Liver (tissue), 8 donors: ENCODE measurements at regions not wholly inside any gene's neighbourhood (a gene's known extent, or its start where the extent isn't known, plus 50 kb on each side); places are given as distances from the start of the nearest gene placed in this dataset.

ENCODE experiments used
- DNase-seq: peaks from one replicate; pipeline ENCODE4 v3.0.0-alpha.2; 2017; ENCODE audit warnings: low spot score
- H3K27ac ChIP-seq, 2 donors: one replicate each; pipeline ENCODE4 v1.7.0; 2013; ENCODE audit warnings: inconsistent platforms in 2 of 2, low read length in 2 of 2, control low read depth in 1 of 2, low read depth in 1 of 2, mild to moderate bottlenecking in 1 of 2
- H3K27me3 ChIP-seq, 4 donors: one replicate each; pipeline versions ENCODE4 v1.6.1 to v1.7.0; 2013; ENCODE audit warnings: low read length in 3 of 4, inconsistent platforms in 1 of 4, mild to moderate bottlenecking in 1 of 4, moderate library complexity in 1 of 4; ENCODE audit not compliant: control insufficient read depth in 4 of 4, insufficient read depth in 4 of 4
- H3K36me3 ChIP-seq, 4 donors: one replicate each; pipeline versions ENCODE4 v1.6.1 to v1.7.0; 2013; ENCODE audit warnings: low read length in 3 of 4, mild to moderate bottlenecking in 3 of 4, low read depth in 1 of 4, moderate library complexity in 1 of 4; ENCODE audit not compliant: control insufficient read depth in 4 of 4, insufficient read depth in 3 of 4
- H3K4me1 ChIP-seq, 4 donors: one replicate each; pipeline versions ENCODE4 v1.6.1 to v1.7.0; 2013; ENCODE audit warnings: low read length in 3 of 4, mild to moderate bottlenecking in 3 of 4, moderate library complexity in 1 of 4; ENCODE audit not compliant: control insufficient read depth in 4 of 4, insufficient read depth in 4 of 4
- H3K4me3 ChIP-seq, 3 donors: one replicate each; pipeline versions ENCODE4 v1.6.1 to v1.7.0; 2013; ENCODE audit warnings: low read length in 3 of 3, control low read depth in 1 of 3, low read depth in 1 of 3, mild to moderate bottlenecking in 1 of 3
- H3K9ac ChIP-seq, 2 donors: one replicate each; pipeline ENCODE4 v1.7.0; 2013; ENCODE audit warnings: low read length in 2 of 2, mild to moderate bottlenecking in 2 of 2, moderate library complexity in 2 of 2, control low read depth in 1 of 2, low read depth in 1 of 2
- H3K9me3 ChIP-seq, 4 donors: one replicate each; pipeline versions ENCODE4 v1.6.1 to v1.7.0; 2013; ENCODE audit warnings: low read length in 3 of 4; ENCODE audit not compliant: control insufficient read depth in 4 of 4
- ATF3 ChIP-seq: IDR thresholded peaks from 2 replicates; pipeline ENCODE4 v1.6.1; 2016; ENCODE audit warnings: antibody characterized with exemption
- CTCF ChIP-seq: fragments of 150-350 bp; IDR thresholded peaks from 2 replicates; pipeline ENCODE4 v1.5.1; 2017; ENCODE audit warnings: improper control_type of control experiment, low read depth, low read length; ENCODE audit not compliant: missing input control
- EGR1 ChIP-seq, 2 donors: IDR thresholded peaks; 2 replicates each; pipeline ENCODE4 v1.6.1; 2016 to 2018; ENCODE audit warnings: antibody characterized with exemption in 2 of 2, low read depth in 2 of 2
- FOXA1 ChIP-seq: IDR thresholded peaks from 2 replicates; pipeline ENCODE4 v1.6.1; 2016; ENCODE audit warnings: antibody characterized with exemption
- FOXA2 ChIP-seq: IDR thresholded peaks from 2 replicates; pipeline ENCODE4 v1.6.1; 2016; ENCODE audit warnings: antibody characterized with exemption
- GABPA ChIP-seq, 2 donors: IDR thresholded peaks in 1 of 2; conservative IDR thresholded peaks in 1 of 2; 2 replicates each; pipeline ENCODE4 v1.6.1; 2016; ENCODE audit warnings: antibody characterized with exemption in 2 of 2, mild to moderate bottlenecking in 1 of 2, moderate library complexity in 1 of 2
- HNF4A ChIP-seq, 2 donors: conservative IDR thresholded peaks; 2 replicates each; pipeline ENCODE4 v1.6.1; 2016; ENCODE audit warnings: antibody characterized with exemption in 2 of 2, mild to moderate bottlenecking in 2 of 2
- HNF4G ChIP-seq: IDR thresholded peaks from 2 replicates; pipeline ENCODE4 v1.6.1; 2016; ENCODE audit warnings: antibody characterized with exemption
- JUND ChIP-seq, 2 donors: IDR thresholded peaks; 2 replicates each; pipeline ENCODE4 v1.6.1; 2016; ENCODE audit warnings: antibody characterized with exemption in 2 of 2
- MAX ChIP-seq: IDR thresholded peaks from 2 replicates; pipeline ENCODE4 v1.6.1; 2016; ENCODE audit warnings: antibody characterized with exemption
- NR2F2 ChIP-seq: IDR thresholded peaks from 2 replicates; pipeline ENCODE4 v1.6.1; 2016; ENCODE audit warnings: antibody characterized with exemption
- RAD21 ChIP-seq, 2 donors: IDR thresholded peaks; 2 replicates each; pipeline ENCODE4 v1.6.1; 2016; ENCODE audit warnings: antibody characterized with exemption in 2 of 2, mild to moderate bottlenecking in 2 of 2
- REST ChIP-seq: IDR thresholded peaks from 2 replicates; pipeline ENCODE4 v1.6.1; 2016; ENCODE audit warnings: antibody characterized with exemption, mild to moderate bottlenecking
- RXRA ChIP-seq, 2 donors: IDR thresholded peaks; 2 replicates each; pipeline ENCODE4 v1.6.1; 2017 to 2018; ENCODE audit warnings: antibody characterized with exemption in 2 of 2, mild to moderate bottlenecking in 1 of 2
- TAF1 ChIP-seq: conservative IDR thresholded peaks from 2 replicates; pipeline ENCODE4 v1.6.1; 2016; ENCODE audit warnings: antibody characterized with exemption, mild to moderate bottlenecking
- YY1 ChIP-seq: IDR thresholded peaks from 2 replicates; pipeline ENCODE4 v1.6.1; 2016; ENCODE audit warnings: antibody characterized with exemption, mild to moderate bottlenecking
- ZBTB33 ChIP-seq: IDR thresholded peaks from 2 replicates; pipeline ENCODE4 v1.6.1; 2016; ENCODE audit warnings: antibody characterized with exemption
- WGBS: extraction: QIAGEN DNeasy Blood & Tissue Kit; methylation state at CpG from one replicate; pipeline ENCODE4 v1.1.7; 2013; 5-methylcytosine and 5-hydroxymethylcytosine counted together
- donor health status: healthy.
- donor health status: healthy.
- donor health status: healthy.
- donor health status: healthy.
- donor health status: healthy.

- H3K36me3 ChIP-seq, result no peaks in the 10 kb centered on the region
- WGBS, result 79% methylated on average over 6 of the region's 6 CpGs
- no peaks in the 10 kb centered on the region for H3K9me3 ChIP-seq
- H3K4me1 ChIP-seq, result peaks cover 0 to 2% (median 0%) of the 10 kb centered on the region in 4 donors
- H3K4me3 ChIP-seq, result no peak overlapping the region
- TF ChIP-seq FOXA2 (no peak), YY1 (no peak), EGR1 (IDR thresholded peaks at IDR 0.05; ENCODE audit: low read depth in 2 of 2) (no peak), JUND (IDR thresholded peaks at IDR 0.05) (no peak), RAD21 (IDR thresholded peaks at IDR 0.05) (no peak), ATF3 (no peak), NR2F2 (no peak), MAX (no peak), CTCF (no peak), FOXA1 (no peak), GABPA (IDR thresholded peaks at IDR 0.05 in 1 of 2, conservative IDR thresholded peaks at IDR 0.05 in 1 of 2) (no peak), REST (no peak), RXRA (IDR thresholded peaks at IDR 0.05) (no peak), TAF1 (no peak)
- H3K27me3 ChIP-seq, result peaks cover 0 to 5% (median 1%) of the 10 kb centered on the region in 4 donors
- H3K9ac ChIP-seq, result no peak overlapping the region
- H3K27ac ChIP-seq, result no peak overlapping the region
- no peak for DNase-seq
Measured at GRCh38 chr2:134029418-134029817, 224.5 kb upstream of the MGAT5 start.

- DNase-seq, result no peak
- Histone ChIP-seq H3K27ac (no peak overlapping the region), H3K9me3 (no peaks in the 10 kb centered on the region), H3K36me3 (no peaks in the 10 kb centered on the region), H3K4me1 (peaks cover 0 to 2% (median 0%) of the 10 kb centered on the region in 4 donors), H3K9ac (no peak overlapping the region), H3K27me3 (peaks cover 0 to 5% (median 1%) of the 10 kb centered on the region in 4 donors), H3K4me3 (no peak overlapping the region)
- WGBS, result 79% methylated on average over 6 of the region's 6 CpGs
- TF ChIP-seq EGR1 (IDR thresholded peaks at IDR 0.05; ENCODE audit: low read depth in 2 of 2) (no peak), FOXA2 (no peak), ATF3 (no peak), JUND (IDR thresholded peaks at IDR 0.05) (no peak), RXRA (IDR thresholded peaks at IDR 0.05) (no peak), HNF4G (no peak), GABPA (IDR thresholded peaks at IDR 0.05 in 1 of 2, conservative IDR thresholded peaks at IDR 0.05 in 1 of 2) (no peak), FOXA1 (no peak), HNF4A (conservative IDR thresholded peaks at IDR 0.05) (no peak), RAD21 (IDR thresholded peaks at IDR 0.05) (no peak), REST (no peak), ZBTB33 (no peak), NR2F2 (no peak)
Measured at GRCh38 chr2:134031539-134031938, 222.3 kb upstream of the MGAT5 start.
